Neural cell (in vitro differentiated cells): ENCODE measurements at regions not wholly inside any gene's neighbourhood (a gene's known extent, or its start where the extent isn't known, plus 50 kb on each side); places are given as distances from the start of the nearest gene placed in this dataset.

Source experiments
- H2AFZ ChIP-seq: fragments of 200-600, 300-800 bp; sonication (generic), shearing (Covaris generic); 2 replicates; pipeline ENCODE4 v1.6.0; 2014; ENCODE audit warnings: low read depth, mild to moderate bottlenecking, antibody characterized with exemption, low read length, moderate library complexity
- H3F3A ChIP-seq: fragments of 200-600 bp; shearing (Covaris generic); 2 replicates; pipeline ENCODE4 v1.6.1; 2016; ENCODE audit warnings: mild to moderate bottlenecking, moderate library complexity, mixed read lengths, antibody characterized with exemption, low read length; ENCODE audit not compliant: insufficient read depth, poor library complexity, severe bottlenecking
- H3K27ac ChIP-seq: fragments of 200-600, 300-800 bp; sonication (generic), shearing (Covaris generic); 2 replicates; pipeline ENCODE4 v1.5.1; 2014; ENCODE audit warnings: mild to moderate bottlenecking, low read length, moderate library complexity
- H3K27me3 ChIP-seq: fragments of 300-800, 200-600 bp; sonication (generic), shearing (Covaris generic); 2 replicates; pipeline ENCODE4 v1.6.0; 2014; ENCODE audit warnings: mild to moderate bottlenecking, low read depth, low read length, moderate library complexity; ENCODE audit not compliant: insufficient read depth
- H3K36me3 ChIP-seq: fragments of 300-800, 200-600 bp; sonication (generic), shearing (Covaris generic); 2 replicates; pipeline ENCODE4 v1.5.1; 2014; ENCODE audit warnings: mild to moderate bottlenecking, antibody characterized with exemption, low read length, moderate library complexity; ENCODE audit not compliant: insufficient read depth
- H3K4me2 ChIP-seq: fragments of 300-800, 200-600 bp; sonication (generic), shearing (Covaris generic); 2 replicates; pipeline ENCODE4 v1.6.0; 2014; ENCODE audit warnings: mild to moderate bottlenecking, low read length
- H3K4me3 ChIP-seq: fragments of 300-800, 200-600 bp; sonication (generic), shearing (Covaris generic); 2 replicates; pipeline ENCODE4 v1.5.1; 2014; ENCODE audit warnings: mild to moderate bottlenecking, low read length, moderate library complexity
- H3K79me2 ChIP-seq: fragments of 200-600 bp; shearing (Covaris generic); replicated peaks from 2 replicates; pipeline ENCODE4 v1.6.0; 2014; ENCODE audit warnings: mild to moderate bottlenecking, low read length, moderate library complexity; ENCODE audit not compliant: insufficient read depth
- H3K9ac ChIP-seq: fragments of 300-800, 200-600 bp; sonication (generic), shearing (Covaris generic); 2 replicates; pipeline ENCODE4 v1.6.1; 2016; ENCODE audit warnings: mild to moderate bottlenecking, low read length, mixed read lengths
- H3K9me2 ChIP-seq: fragments of 200-600 bp; shearing (Covaris generic); 2 replicates; pipeline ENCODE4 v1.6.1; 2016; ENCODE audit warnings: mild to moderate bottlenecking, low read length, mixed read lengths; ENCODE audit not compliant: insufficient read depth
- H3K9me3 ChIP-seq: fragments of 200-600, 300-800 bp; sonication (generic), shearing (Covaris generic); 2 replicates; pipeline ENCODE4 v1.6.1; 2016; ENCODE audit warnings: mild to moderate bottlenecking, mixed run types, low read length, moderate library complexity, mixed read lengths
- H4K20me1 ChIP-seq: fragments of 200-600 bp; shearing (Covaris generic); 2 replicates; pipeline ENCODE4 v1.6.1; 2016; ENCODE audit warnings: mild to moderate bottlenecking, mixed run types; ENCODE audit not compliant: insufficient read depth
- CTCF ChIP-seq: fragments of 450-650 bp; IDR thresholded peaks from 2 replicates; pipeline ENCODE4 v1.5.1; 2014; ENCODE audit warnings: antibody characterized with exemption, mild to moderate bottlenecking, moderate library complexity; ENCODE audit not compliant: poor library complexity, severe bottlenecking
- EP300 ChIP-seq: fragments of 450-650 bp; conservative IDR thresholded peaks from 2 replicates; pipeline ENCODE4 v1.6.1; 2014; ENCODE audit warnings: antibody characterized with exemption, mild to moderate bottlenecking, moderate library complexity; ENCODE audit not compliant: poor library complexity, severe bottlenecking
- EZH2 ChIP-seq: fragments of 200-600, 300-800 bp; shearing (Covaris generic), sonication (generic); IDR thresholded peaks from 2 replicates; pipeline ENCODE4 v1.6.1; 2014; ENCODE audit warnings: antibody characterized with exemption, low read length, borderline replicate concordance, mild to moderate bottlenecking; ENCODE audit not compliant: insufficient read depth, poor library complexity, severe bottlenecking
- MXI1 ChIP-seq: fragments of 450-650 bp; conservative IDR thresholded peaks from 2 replicates; pipeline ENCODE4 v1.6.1; 2014; ENCODE audit warnings: antibody characterized with exemption, mild to moderate bottlenecking; ENCODE audit not compliant: poor library complexity, severe bottlenecking
- POLR2AphosphoS5 ChIP-seq: IDR thresholded peaks from 2 replicates; pipeline ENCODE4 v1.6.1; 2012
- RAD21 ChIP-seq: fragments of 450-650 bp; conservative IDR thresholded peaks from 2 replicates; pipeline ENCODE4 v1.6.1; 2014; ENCODE audit warnings: antibody characterized with exemption, mild to moderate bottlenecking, moderate library complexity
- REST ChIP-seq: IDR thresholded peaks from 2 replicates; pipeline ENCODE4 v1.6.1; 2012; ENCODE audit warnings: borderline replicate concordance
- SMC3 ChIP-seq: fragments of 450-650 bp; conservative IDR thresholded peaks from 2 replicates; pipeline ENCODE4 v1.6.1; 2014; ENCODE audit warnings: antibody characterized with exemption, mild to moderate bottlenecking, moderate library complexity; ENCODE audit not compliant: poor library complexity
- TAF1 ChIP-seq: IDR thresholded peaks from 2 replicates; pipeline ENCODE4 v1.6.1; 2012; ENCODE audit warnings: low read depth

GRCh38 chr20:7610681-7611080 is 329.6 kb downstream of the HAO1 start:
- Histone ChIP-seq H3F3A (no peaks in the 10 kb centered on the region), H3K27ac (no peak overlapping the region), H3K9me3 (no peaks in the 10 kb centered on the region), H2AFZ (no peak overlapping the region), H3K79me2 (no peaks in the 10 kb centered on the region), H3K4me2 (no peak overlapping the region), H3K27me3 (no peaks in the 10 kb centered on the region), H4K20me1 (no peaks in the 10 kb centered on the region), H3K9ac (no peak overlapping the region), H3K36me3 (no peaks in the 10 kb centered on the region), H3K4me3 (no peak overlapping the region), H3K9me2 (no peaks in the 10 kb centered on the region)
- TF ChIP-seq EZH2 (no peak), EP300 (no peak), CTCF (no peak), REST (no peak), SMC3 (no peak), RAD21 (no peak), MXI1 (no peak), POLR2AphosphoS5 (no peak), TAF1 (no peak)

GRCh38 chr20:7617797-7618196 is 322.5 kb downstream of the HAO1 start:
- Histone ChIP-seq H3K9me3 (no peaks in the 10 kb centered on the region), H3K27ac (no peak overlapping the region), H3F3A (no peaks in the 10 kb centered on the region), H4K20me1 (no peaks in the 10 kb centered on the region), H2AFZ (no peak overlapping the region), H3K4me3 (no peak overlapping the region), H3K27me3 (no peaks in the 10 kb centered on the region), H3K79me2 (no peaks in the 10 kb centered on the region), H3K9me2 (no peaks in the 10 kb centered on the region), H3K4me2 (no peak overlapping the region), H3K9ac (no peak overlapping the region), H3K36me3 (no peaks in the 10 kb centered on the region)
- no peak for TF ChIP-seq EZH2
- no peak for TF ChIP-seq SMC3
- TF ChIP-seq TAF1: no peak
- TF ChIP-seq POLR2AphosphoS5: no peak
- TF ChIP-seq MXI1: no peak
- no peak for TF ChIP-seq RAD21
- TF ChIP-seq EP300: no peak
- TF ChIP-seq CTCF: no peak
